SJSA1 (cell line): ENCODE measurements at regions not wholly inside any gene's neighbourhood (a gene's known extent, or its start where the extent isn't known, plus 50 kb on each side); places are given as distances from the start of the nearest gene placed in this dataset.
"Not testable (repeated sequence)": the region's sequence is repeated elsewhere in the genome, so short reads cannot be mapped to it uniquely, and the experiment has no call there.

Experiments
- DNase-seq, 2 experiments: peaks; one replicate each; pipeline ENCODE4 v3.0.0-alpha.2; 2015 to 2020; ENCODE audit warnings: low spot score in 2 of 2, low read depth in 1 of 2
- H3K27ac ChIP-seq: fragments of 250-450 bp; sonication (Bioruptor Pico); 2 replicates; pipeline ENCODE4 v1.5.1; 2020; ENCODE audit warnings: mild to moderate bottlenecking, moderate library complexity
- H3K27me3 ChIP-seq: fragments of 250-450 bp; sonication (Bioruptor Pico); replicated peaks from 2 replicates; pipeline ENCODE4 v1.5.1; 2020; ENCODE audit warnings: mild to moderate bottlenecking, moderate library complexity
- H3K36me3 ChIP-seq: fragments of 250-450 bp; sonication (Bioruptor Pico); 2 replicates; pipeline ENCODE4 v1.5.1; 2020; ENCODE audit warnings: mild to moderate bottlenecking
- H3K4me1 ChIP-seq: fragments of 250-450 bp; sonication (Bioruptor Pico); replicated peaks from 2 replicates; pipeline ENCODE4 v1.6.1; 2021; ENCODE audit warnings: mild to moderate bottlenecking
- H3K4me3 ChIP-seq: fragments of 250-450 bp; sonication (Bioruptor Pico); 2 replicates; pipeline ENCODE4 v1.5.1; 2020; ENCODE audit warnings: mild to moderate bottlenecking
- H3K9me3 ChIP-seq: fragments of 250-450 bp; sonication (Bioruptor Pico); replicated peaks from 2 replicates; pipeline ENCODE4 v1.5.1; 2020; ENCODE audit warnings: mild to moderate bottlenecking

GRCh38 chr5:99060306-99061261 is 131.8 kb upstream of the CHD1 start:
- Histone ChIP-seq H3K36me3 (no peaks in the 10 kb centered on the region), H3K4me1 (peaks cover 9% of the 10 kb centered on the region), H3K9me3 (no peaks in the 10 kb centered on the region), H3K27me3 (no peaks in the 10 kb centered on the region), H3K4me3 (no peak overlapping the region), H3K27ac (no peak overlapping the region)
- peak; percentile 62 to 79 for DNase-seq

GRCh38 chr5:99059685-99060084 is 130.9 kb upstream of the CHD1 start:
- Histone ChIP-seq H3K9me3 (no peaks in the 10 kb centered on the region), H3K36me3 (no peaks in the 10 kb centered on the region), H3K27ac (no peak overlapping the region), H3K4me1 (peaks cover 9% of the 10 kb centered on the region), H3K4me3 (no peak overlapping the region), H3K27me3 (no peaks in the 10 kb centered on the region)
- DNase-seq, result no peak

GRCh38 chr5:99058466-99058865 is 129.7 kb upstream of the CHD1 start:
- Histone ChIP-seq H3K4me3 (no peak overlapping the region), H3K4me1 (peaks cover 9% of the 10 kb centered on the region), H3K9me3 (no peaks in the 10 kb centered on the region), H3K36me3 (no peaks in the 10 kb centered on the region), H3K27ac (no peak overlapping the region), H3K27me3 (no peaks in the 10 kb centered on the region)
- DNase-seq, result no peak

- Histone ChIP-seq H3K27ac (no peak overlapping the region), H3K27me3 (no peaks in the 10 kb centered on the region), H3K9me3 (no peaks in the 10 kb centered on the region), H3K4me3 (no peak overlapping the region), H3K4me1 (no peaks in the 10 kb centered on the region), H3K36me3 (no peaks in the 10 kb centered on the region)
- DNase-seq, result no peak
Measured at GRCh38 chr5:99054972-99055371, 126.2 kb upstream of the CHD1 start.

GRCh38 chr5:99045871-99046270 is 117.1 kb upstream of the CHD1 start:
- Histone ChIP-seq H3K4me1 (no peaks in the 10 kb centered on the region), H3K36me3 (no peaks in the 10 kb centered on the region), H3K9me3 (no peaks in the 10 kb centered on the region), H3K27me3 (peaks cover 3% of the 10 kb centered on the region), H3K4me3 (no peak overlapping the region), H3K27ac (no peak overlapping the region)
- no peak for DNase-seq

GRCh38 chr5:99043257-99043656 is 114.5 kb upstream of the CHD1 start:
- H3K9me3 ChIP-seq, H3K27ac ChIP-seq, H3K4me1 ChIP-seq, H3K27me3 ChIP-seq, DNase-seq, H3K36me3 ChIP-seq, H3K4me3 ChIP-seq: not testable (repeated sequence)

GRCh38 chr5:99037668-99038067 is 108.9 kb upstream of the CHD1 start:
- Histone ChIP-seq H3K4me1 (peaks cover 10% of the 10 kb centered on the region), H3K27ac (no peak overlapping the region), H3K27me3 (no peaks in the 10 kb centered on the region), H3K36me3 (no peaks in the 10 kb centered on the region), H3K9me3 (no peaks in the 10 kb centered on the region), H3K4me3 (no peak overlapping the region)
- no peak for DNase-seq

GRCh38 chr5:99035942-99036341 is 107.1 kb upstream of the CHD1 start:
- Histone ChIP-seq H3K27ac (no peak overlapping the region), H3K9me3 (no peaks in the 10 kb centered on the region), H3K36me3 (no peaks in the 10 kb centered on the region), H3K4me3 (no peak overlapping the region), H3K4me1 (peaks cover 12% of the 10 kb centered on the region), H3K27me3 (no peaks in the 10 kb centered on the region)
- no peak for DNase-seq

GRCh38 chr5:99034336-99034735 is 105.5 kb upstream of the CHD1 start:
- H3K36me3 ChIP-seq, result no peaks in the 10 kb centered on the region
- DNase-seq, result no peak
- no peaks in the 10 kb centered on the region for H3K27me3 ChIP-seq
- H3K27ac ChIP-seq, result no peak overlapping the region
- H3K4me3 ChIP-seq, result no peak overlapping the region
- peaks cover 12% of the 10 kb centered on the region for H3K4me1 ChIP-seq
- H3K9me3 ChIP-seq, result no peaks in the 10 kb centered on the region

GRCh38 chr5:99033014-99033900 is 104.5 kb upstream of the CHD1 start:
- peak overlapping the region; percentile 23 for H3K27ac ChIP-seq
- peak in 1 of 2 experiments; percentile 56 for DNase-seq

GRCh38 chr5:99032234-99033013 is 103.6 kb upstream of the CHD1 start:
- Histone ChIP-seq H3K27me3 (no peaks in the 10 kb centered on the region), H3K4me3 (peak overlapping the region; percentile 34), H3K9me3 (no peaks in the 10 kb centered on the region), H3K36me3 (no peaks in the 10 kb centered on the region), H3K4me1 (peaks cover 6% of the 10 kb centered on the region), H3K27ac (peak overlapping the region; percentile 23; the same call in 1 of the 2 replicates)
- peak; percentile 65 to 74 for DNase-seq

More at GRCh38 chr5:99033014-99033900, 104.5 kb upstream of the CHD1 start:
- no peaks in the 10 kb centered on the region for H3K27me3 ChIP-seq
- H3K36me3 ChIP-seq, result no peaks in the 10 kb centered on the region
- peaks cover 12% of the 10 kb centered on the region for H3K4me1 ChIP-seq
- H3K4me3 ChIP-seq, result peak overlapping the region; percentile 34
- no peaks in the 10 kb centered on the region for H3K9me3 ChIP-seq

GRCh38 chr5:99030906-99031440 is 102.2 kb upstream of the CHD1 start:
- DNase-seq, result no peak
- no peaks in the 10 kb centered on the region for H3K27me3 ChIP-seq
- H3K36me3 ChIP-seq, result no peaks in the 10 kb centered on the region
- H3K4me3 ChIP-seq, result no peak overlapping the region
- H3K9me3 ChIP-seq, result no peaks in the 10 kb centered on the region
- H3K27ac ChIP-seq, result no peak overlapping the region
- H3K4me1 ChIP-seq, result peaks cover 6% of the 10 kb centered on the region

GRCh38 chr5:99029172-99029571 is 100.4 kb upstream of the CHD1 start:
- Histone ChIP-seq H3K4me1 (peaks cover 6% of the 10 kb centered on the region), H3K27me3 (no peaks in the 10 kb centered on the region), H3K27ac (no peak overlapping the region), H3K36me3 (no peaks in the 10 kb centered on the region), H3K4me3 (no peak overlapping the region), H3K9me3 (no peaks in the 10 kb centered on the region)
- DNase-seq, result no peak
